ENCODE measurements at regions not wholly inside any gene's neighbourhood (a gene's known extent, or its start where the extent isn't known, plus 50 kb on each side); places are given as distances from the start of the nearest gene placed in this dataset.

DNA sequence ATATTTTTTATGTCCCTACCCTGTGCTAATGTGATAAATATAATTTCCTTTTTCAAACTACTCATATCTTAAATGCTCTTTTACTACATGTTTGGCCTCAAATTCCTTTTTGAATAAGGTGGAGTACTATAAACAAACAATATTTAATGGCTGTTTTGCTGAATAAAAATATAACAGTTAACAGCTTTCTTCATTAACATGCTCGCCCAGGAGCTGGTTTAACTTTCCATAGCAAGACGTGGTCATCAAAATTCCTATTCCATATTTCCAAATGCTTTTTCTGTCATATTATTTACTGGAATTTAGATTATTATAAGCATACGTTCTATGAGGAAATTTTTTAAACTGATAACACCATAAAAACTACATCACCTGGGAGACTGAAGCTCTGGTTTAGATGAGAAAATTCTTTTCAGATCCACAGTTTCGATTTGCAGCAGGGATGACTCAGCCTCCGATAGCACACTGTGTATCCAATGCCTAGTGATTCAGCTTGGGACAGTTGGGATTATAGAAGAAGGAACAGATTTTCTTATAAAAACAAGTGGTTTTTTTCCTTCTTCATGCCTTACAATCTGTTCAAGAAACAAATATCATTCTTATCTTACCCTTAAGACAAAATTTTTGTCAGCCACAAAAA, 129.1 kb downstream of the FBXO8 start:
- TF ChIP-seq, protein P1, sequence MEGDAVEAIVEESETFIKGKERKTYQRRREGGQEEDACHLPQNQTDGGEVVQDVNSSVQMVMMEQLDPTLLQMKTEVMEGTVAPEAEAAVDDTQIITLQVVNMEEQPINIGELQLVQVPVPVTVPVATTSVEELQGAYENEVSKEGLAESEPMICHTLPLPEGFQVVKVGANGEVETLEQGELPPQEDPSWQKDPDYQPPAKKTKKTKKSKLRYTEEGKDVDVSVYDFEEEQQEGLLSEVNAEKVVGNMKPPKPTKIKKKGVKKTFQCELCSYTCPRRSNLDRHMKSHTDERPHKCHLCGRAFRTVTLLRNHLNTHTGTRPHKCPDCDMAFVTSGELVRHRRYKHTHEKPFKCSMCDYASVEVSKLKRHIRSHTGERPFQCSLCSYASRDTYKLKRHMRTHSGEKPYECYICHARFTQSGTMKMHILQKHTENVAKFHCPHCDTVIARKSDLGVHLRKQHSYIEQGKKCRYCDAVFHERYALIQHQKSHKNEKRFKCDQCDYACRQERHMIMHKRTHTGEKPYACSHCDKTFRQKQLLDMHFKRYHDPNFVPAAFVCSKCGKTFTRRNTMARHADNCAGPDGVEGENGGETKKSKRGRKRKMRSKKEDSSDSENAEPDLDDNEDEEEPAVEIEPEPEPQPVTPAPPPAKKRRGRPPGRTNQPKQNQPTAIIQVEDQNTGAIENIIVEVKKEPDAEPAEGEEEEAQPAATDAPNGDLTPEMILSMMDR (IDR thresholded peaks at IDR 0.05) = no peak
- no peak for TF ChIP-seq POLR2A (IDR thresholded peaks at IDR 0.05)
- peak in 3 of 4 donors; percentile 17 to 35 (median 20) for TF ChIP-seq POLR2AphosphoS5 (IDR thresholded peaks at IDR 0.05)
